ENCODE measurements at regions not wholly inside any gene's neighbourhood (a gene's known extent, or its start where the extent isn't known, plus 50 kb on each side); places are given as distances from the start of the nearest gene placed in this dataset.

- TF ChIP-seq, protein P1, sequence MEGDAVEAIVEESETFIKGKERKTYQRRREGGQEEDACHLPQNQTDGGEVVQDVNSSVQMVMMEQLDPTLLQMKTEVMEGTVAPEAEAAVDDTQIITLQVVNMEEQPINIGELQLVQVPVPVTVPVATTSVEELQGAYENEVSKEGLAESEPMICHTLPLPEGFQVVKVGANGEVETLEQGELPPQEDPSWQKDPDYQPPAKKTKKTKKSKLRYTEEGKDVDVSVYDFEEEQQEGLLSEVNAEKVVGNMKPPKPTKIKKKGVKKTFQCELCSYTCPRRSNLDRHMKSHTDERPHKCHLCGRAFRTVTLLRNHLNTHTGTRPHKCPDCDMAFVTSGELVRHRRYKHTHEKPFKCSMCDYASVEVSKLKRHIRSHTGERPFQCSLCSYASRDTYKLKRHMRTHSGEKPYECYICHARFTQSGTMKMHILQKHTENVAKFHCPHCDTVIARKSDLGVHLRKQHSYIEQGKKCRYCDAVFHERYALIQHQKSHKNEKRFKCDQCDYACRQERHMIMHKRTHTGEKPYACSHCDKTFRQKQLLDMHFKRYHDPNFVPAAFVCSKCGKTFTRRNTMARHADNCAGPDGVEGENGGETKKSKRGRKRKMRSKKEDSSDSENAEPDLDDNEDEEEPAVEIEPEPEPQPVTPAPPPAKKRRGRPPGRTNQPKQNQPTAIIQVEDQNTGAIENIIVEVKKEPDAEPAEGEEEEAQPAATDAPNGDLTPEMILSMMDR (conservative IDR thresholded peaks at IDR 0.05) = no peak
- no peak for TF ChIP-seq ZFX (IDR thresholded peaks at IDR 0.05)
Measured at GRCh38 chr16:62253966-62254365, 217.7 kb upstream of the CDH8 start.

All from C4-2B (cell line).